ENCODE measurements at regions not wholly inside any gene's neighbourhood (a gene's known extent, or its start where the extent isn't known, plus 50 kb on each side); places are given as distances from the start of the nearest gene placed in this dataset.
"Not testable (repeated sequence)": the region's sequence is repeated elsewhere in the genome, so short reads cannot be mapped to it uniquely, and the experiment has no call there.

GRCh38 chr22:48300877-48301276 is 1526.8 kb downstream of the BRD1 start:
- 81 to 88% (median 86%) methylated on average over 11 of the region's 11 CpGs for WGBS, 4 donors
- Histone ChIP-seq H3K9me3 (replicated peaks in 1 of 3) (no peaks in the 10 kb centered on the region), H3K27ac (no peak overlapping the region), H3K36me3 (replicated peaks in 1 of 2) (no peaks in the 10 kb centered on the region), H3K4me3 (no peak overlapping the region), H3K4me1 (replicated peaks in 1 of 2) (no peaks in the 10 kb centered on the region), H3K27me3 (peaks cover 4% of the 10 kb centered on the region)
- no peak for DNase-seq
- intact Hi-C loops (cut with DNase I): no loop called here
- no peak for TF ChIP-seq POLR2A (IDR thresholded peaks at IDR 0.05)
- no peak for TF ChIP-seq CTCF (IDR thresholded peaks at IDR 0.05)

- DNase-seq: no peak
- Histone ChIP-seq H3K27me3 (peaks cover 4% of the 10 kb centered on the region), H3K36me3 (replicated peaks in 1 of 2) (no peaks in the 10 kb centered on the region), H3K4me3 (no peak overlapping the region), H3K9me3 (replicated peaks in 1 of 3) (no peaks in the 10 kb centered on the region), H3K4me1 (replicated peaks in 1 of 2) (no peaks in the 10 kb centered on the region), H3K27ac (no peak overlapping the region)
- TF ChIP-seq POLR2A (IDR thresholded peaks at IDR 0.05) (no peak), CTCF (IDR thresholded peaks at IDR 0.05) (no peak)
- 70 to 82% (median 80%) methylated on average over 7 to 18 of the region's 18 CpGs for WGBS, 4 donors
- intact Hi-C loops (cut with DNase I): no loop called here
Measured at GRCh38 chr22:48299801-48300200, 1527.9 kb downstream of the BRD1 start.

- Histone ChIP-seq H3K9me3 (replicated peaks in 1 of 3) (no peaks in the 10 kb centered on the region), H3K27ac (no peak overlapping the region), H3K27me3 (peaks cover 4% of the 10 kb centered on the region), H3K36me3 (replicated peaks in 1 of 2) (no peaks in the 10 kb centered on the region), H3K4me1 (replicated peaks in 1 of 2) (no peaks in the 10 kb centered on the region), H3K4me3 (no peak overlapping the region)
- DNase-seq: no peak
- intact Hi-C loops (cut with DNase I): no loop called here
- 79 to 90% (median 82%) methylated on average over 6 to 8 of the region's 8 CpGs for WGBS, 4 donors
- TF ChIP-seq POLR2A (IDR thresholded peaks at IDR 0.05) (no peak), CTCF (IDR thresholded peaks at IDR 0.05) (no peak)
Measured at GRCh38 chr22:48299124-48299523, 1528.5 kb downstream of the BRD1 start.

GRCh38 chr22:48297296-48297695 is 1530.4 kb downstream of the BRD1 start:
- intact Hi-C loops (cut with DNase I): no loop called here
- whole genome bisulfite sequencing, 4 donors: 64 to 75% (median 70%) methylated on average over 7 of the region's 7 CpGs
- no peak overlapping the region for H3K4me3 ChIP-seq
- H3K9me3 ChIP-seq (replicated peaks in 1 of 3): no peaks in the 10 kb centered on the region
- no peaks in the 10 kb centered on the region for H3K4me1 ChIP-seq (replicated peaks in 1 of 2)
- no peaks in the 10 kb centered on the region for H3K36me3 ChIP-seq (replicated peaks in 1 of 2)
- TF ChIP-seq POLR2A (IDR thresholded peaks at IDR 0.05) (no peak), CTCF (IDR thresholded peaks at IDR 0.05) (no peak)
- H3K27ac ChIP-seq: no peak overlapping the region
- DNase-seq: no peak
- peaks cover 4% of the 10 kb centered on the region for H3K27me3 ChIP-seq

- H3K9me3 ChIP-seq (replicated peaks in 1 of 3); H3K4me3 ChIP-seq; H3K27me3 ChIP-seq; H3K36me3 ChIP-seq (replicated peaks in 1 of 2); H3K27ac ChIP-seq; DNase-seq; H3K4me1 ChIP-seq (replicated peaks in 1 of 2); intact Hi-C loops (cut with DNase I): not testable (repeated sequence)
- WGBS, 4 donors: 50 to 59% (median 53%) methylated on average over 2 of the region's 2 CpGs
Measured at GRCh38 chr22:48289954-48290353, 1527.5 kb downstream of the TBC1D22A start.

Data from adrenal gland (tissue), 9 donors.